ENCODE measurements at regions not wholly inside any gene's neighbourhood (a gene's known extent, or its start where the extent isn't known, plus 50 kb on each side); places are given as distances from the start of the nearest gene placed in this dataset.

- Histone ChIP-seq H3K27me3 (ENCODE audit: control insufficient read depth in 3 of 3, insufficient read depth in 3 of 3, low read length in 3 of 3) (peaks cover 0 to 5% (median 0%) of the 10 kb centered on the region in 3 donors), H3K36me3 (ENCODE audit: control insufficient read depth in 3 of 3, insufficient read depth in 3 of 3, low read length in 3 of 3) (no peaks in the 10 kb centered on the region), H3K27ac (ENCODE audit: low read depth, low read length) (no peak overlapping the region), H3K4me1 (ENCODE audit: control insufficient read depth in 3 of 3, insufficient read depth in 3 of 3, low read length in 3 of 3) (peaks cover 0 to 3% (median 0%) of the 10 kb centered on the region in 3 donors), H3K9me3 (ENCODE audit: control insufficient read depth in 3 of 3, low read length in 3 of 3) (no peaks in the 10 kb centered on the region), H3K4me3 (ENCODE audit: low read length in 3 of 3) (no peak overlapping the region), H3K9ac (ENCODE audit: low read depth in 1 of 3, low read length in 3 of 3) (no peak overlapping the region)
These were observed 105.7 kb upstream of the GATB start for GRCh38 chr4:151866592-151866918.

GRCh38 chr4:151865744-151866591 is 105.2 kb upstream of the GATB start:
- Histone ChIP-seq H3K4me1 (ENCODE audit: control insufficient read depth in 3 of 3, insufficient read depth in 3 of 3, low read length in 3 of 3) (peaks cover 0 to 3% (median 0%) of the 10 kb centered on the region in 3 donors), H3K9ac (ENCODE audit: low read depth in 1 of 3, low read length in 3 of 3) (no peak overlapping the region), H3K36me3 (ENCODE audit: control insufficient read depth in 3 of 3, insufficient read depth in 3 of 3, low read length in 3 of 3) (no peaks in the 10 kb centered on the region), H3K4me3 (ENCODE audit: low read length in 3 of 3) (no peak overlapping the region), H3K27me3 (ENCODE audit: control insufficient read depth in 3 of 3, insufficient read depth in 3 of 3, low read length in 3 of 3) (peaks cover 0 to 8% (median 0%) of the 10 kb centered on the region in 3 donors), H3K27ac (ENCODE audit: low read depth, low read length) (no peak overlapping the region), H3K9me3 (ENCODE audit: control insufficient read depth in 3 of 3, low read length in 3 of 3) (no peaks in the 10 kb centered on the region)

- Histone ChIP-seq H3K9ac (ENCODE audit: low read depth in 1 of 3, low read length in 3 of 3) (no peak overlapping the region), H3K4me1 (ENCODE audit: control insufficient read depth in 3 of 3, insufficient read depth in 3 of 3, low read length in 3 of 3) (peaks cover 0 to 3% (median 0%) of the 10 kb centered on the region in 3 donors), H3K27ac (ENCODE audit: low read depth, low read length) (no peak overlapping the region), H3K4me3 (ENCODE audit: low read length in 3 of 3) (no peak overlapping the region), H3K9me3 (ENCODE audit: control insufficient read depth in 3 of 3, low read length in 3 of 3) (no peaks in the 10 kb centered on the region), H3K36me3 (ENCODE audit: control insufficient read depth in 3 of 3, insufficient read depth in 3 of 3, low read length in 3 of 3) (no peaks in the 10 kb centered on the region), H3K27me3 (ENCODE audit: control insufficient read depth in 3 of 3, insufficient read depth in 3 of 3, low read length in 3 of 3) (peaks cover 0 to 8% (median 2%) of the 10 kb centered on the region in 3 donors)
These were observed 104.5 kb upstream of the GATB start for GRCh38 chr4:151865312-151865711.

GRCh38 chr4:151864068-151864467 is 103.3 kb upstream of the GATB start:
- peaks cover 0 to 8% (median 2%) of the 10 kb centered on the region in 3 donors for H3K27me3 ChIP-seq (ENCODE audit: control insufficient read depth in 3 of 3, insufficient read depth in 3 of 3, low read length in 3 of 3)
- H3K9ac ChIP-seq (ENCODE audit: low read depth in 1 of 3, low read length in 3 of 3): no peak overlapping the region
- no peaks in the 10 kb centered on the region for H3K9me3 ChIP-seq (ENCODE audit: control insufficient read depth in 3 of 3, low read length in 3 of 3)
- H3K36me3 ChIP-seq (ENCODE audit: control insufficient read depth in 3 of 3, insufficient read depth in 3 of 3, low read length in 3 of 3): no peaks in the 10 kb centered on the region
- peaks cover 0 to 3% (median 0%) of the 10 kb centered on the region in 3 donors for H3K4me1 ChIP-seq (ENCODE audit: control insufficient read depth in 3 of 3, insufficient read depth in 3 of 3, low read length in 3 of 3)
- no peak overlapping the region for H3K4me3 ChIP-seq (ENCODE audit: low read length in 3 of 3)
- H3K27ac ChIP-seq (ENCODE audit: low read depth, low read length): no peak overlapping the region

DNA sequence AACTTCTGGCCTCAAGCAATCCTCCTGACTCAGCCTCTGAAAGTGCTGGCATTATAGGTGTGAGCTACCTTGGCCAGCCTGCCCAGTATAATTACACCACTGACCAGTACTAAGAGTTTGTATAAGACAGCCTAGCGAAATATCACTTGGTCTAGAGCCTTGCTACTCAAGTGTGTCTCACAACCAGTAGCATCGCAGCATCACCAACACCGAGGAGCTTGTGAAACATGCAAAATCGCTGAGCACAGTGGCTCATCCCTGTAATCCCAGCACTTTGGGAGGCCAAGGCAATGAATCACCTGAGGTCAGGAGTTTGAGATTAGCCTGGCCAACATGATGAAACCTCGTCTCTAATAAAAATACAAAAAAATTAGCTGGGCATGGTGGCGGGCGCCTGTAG is 102.0 kb upstream of the GATB start:
- no peak overlapping the region for H3K4me3 ChIP-seq (ENCODE audit: low read length in 3 of 3)
- H3K36me3 ChIP-seq (ENCODE audit: control insufficient read depth in 3 of 3, insufficient read depth in 3 of 3, low read length in 3 of 3): no peaks in the 10 kb centered on the region
- no peak overlapping the region for H3K9ac ChIP-seq (ENCODE audit: low read depth in 1 of 3, low read length in 3 of 3)
- H3K27me3 ChIP-seq (ENCODE audit: control insufficient read depth in 3 of 3, insufficient read depth in 3 of 3, low read length in 3 of 3): peaks cover 0 to 8% (median 4%) of the 10 kb centered on the region in 3 donors
- no peaks in the 10 kb centered on the region for H3K9me3 ChIP-seq (ENCODE audit: control insufficient read depth in 3 of 3, low read length in 3 of 3)
- H3K27ac ChIP-seq (ENCODE audit: low read depth, low read length): no peak overlapping the region
- H3K4me1 ChIP-seq (ENCODE audit: control insufficient read depth in 3 of 3, insufficient read depth in 3 of 3, low read length in 3 of 3): peaks cover 0 to 3% (median 0%) of the 10 kb centered on the region in 3 donors

DNA sequence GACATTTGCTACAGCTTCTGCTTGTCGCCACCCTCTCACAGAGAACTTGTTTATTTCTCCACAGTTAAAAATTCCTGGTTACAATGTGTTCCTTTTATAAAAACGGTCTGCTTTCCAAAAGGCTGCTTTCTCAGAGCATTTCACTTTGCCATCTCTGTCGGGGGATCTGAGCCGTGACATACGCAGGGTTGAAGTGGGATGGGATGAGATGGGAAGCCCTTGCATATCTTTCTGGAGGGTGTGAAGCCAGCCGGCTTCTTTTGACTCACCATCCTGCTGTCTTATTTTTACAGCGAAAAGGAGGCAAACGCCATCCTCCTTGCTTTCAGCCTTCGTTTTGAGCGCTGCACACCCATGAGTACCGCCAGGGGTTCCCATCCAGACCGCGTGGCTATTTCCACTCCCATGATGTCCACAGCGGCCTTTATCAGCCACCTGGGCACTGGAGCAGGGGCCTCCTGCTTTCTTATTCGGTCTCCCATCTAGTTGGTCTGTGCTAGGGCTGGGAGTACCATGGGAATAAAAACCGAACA is 99.8 kb upstream of the GATB start:
- Histone ChIP-seq H3K4me3 (ENCODE audit: low read length in 3 of 3) (no peak overlapping the region), H3K4me1 (ENCODE audit: control insufficient read depth in 3 of 3, insufficient read depth in 3 of 3, low read length in 3 of 3) (peaks cover 0 to 5% (median 3%) of the 10 kb centered on the region in 3 donors), H3K27me3 (ENCODE audit: control insufficient read depth in 3 of 3, insufficient read depth in 3 of 3, low read length in 3 of 3) (peaks cover 0 to 8% (median 8%) of the 10 kb centered on the region in 3 donors), H3K9ac (ENCODE audit: low read depth in 1 of 3, low read length in 3 of 3) (no peak overlapping the region), H3K9me3 (ENCODE audit: control insufficient read depth in 3 of 3, low read length in 3 of 3) (peaks cover 0 to 2% (median 0%) of the 10 kb centered on the region in 3 donors), H3K36me3 (ENCODE audit: control insufficient read depth in 3 of 3, insufficient read depth in 3 of 3, low read length in 3 of 3) (no peaks in the 10 kb centered on the region), H3K27ac (ENCODE audit: low read depth, low read length) (no peak overlapping the region)

GRCh38 chr4:151859641-151860040 is 98.8 kb upstream of the GATB start:
- no peak overlapping the region for H3K9ac ChIP-seq (ENCODE audit: low read depth in 1 of 3, low read length in 3 of 3)
- no peak overlapping the region for H3K27ac ChIP-seq (ENCODE audit: low read depth, low read length)
- peaks cover 0 to 2% (median 0%) of the 10 kb centered on the region in 3 donors for H3K9me3 ChIP-seq (ENCODE audit: control insufficient read depth in 3 of 3, low read length in 3 of 3)
- peaks cover 0 to 5% (median under 1%) of the 10 kb centered on the region in 3 donors for H3K4me1 ChIP-seq (ENCODE audit: control insufficient read depth in 3 of 3, insufficient read depth in 3 of 3, low read length in 3 of 3)
- H3K36me3 ChIP-seq (ENCODE audit: control insufficient read depth in 3 of 3, insufficient read depth in 3 of 3, low read length in 3 of 3): no peaks in the 10 kb centered on the region
- peaks cover 0 to 8% (median 8%) of the 10 kb centered on the region in 3 donors for H3K27me3 ChIP-seq (ENCODE audit: control insufficient read depth in 3 of 3, insufficient read depth in 3 of 3, low read length in 3 of 3)
- H3K4me3 ChIP-seq (ENCODE audit: low read length in 3 of 3): no peak overlapping the region

DNA sequence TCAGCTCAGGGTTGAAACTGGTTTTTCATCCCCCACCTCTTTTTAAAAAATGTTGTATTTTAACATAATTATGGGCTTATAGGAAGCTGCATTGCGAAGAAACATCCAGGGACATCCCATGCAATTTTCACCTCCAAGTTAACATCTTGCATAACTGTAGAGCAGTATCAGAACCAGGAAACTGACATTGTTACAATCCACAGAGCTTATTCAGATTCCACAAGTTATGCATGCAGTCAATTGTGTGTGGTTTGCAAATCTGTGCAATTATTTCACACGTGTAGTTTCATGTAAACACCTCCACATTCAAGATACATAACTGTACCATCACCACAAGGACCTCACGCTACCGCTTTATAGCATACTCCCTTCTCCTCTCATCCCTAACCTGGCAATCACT is 97.5 kb upstream of the GATB start:
- Histone ChIP-seq H3K9ac (ENCODE audit: low read depth in 1 of 3, low read length in 3 of 3) (no peak overlapping the region), H3K27me3 (ENCODE audit: control insufficient read depth in 3 of 3, insufficient read depth in 3 of 3, low read length in 3 of 3) (peaks cover 0 to 11% (median 8%) of the 10 kb centered on the region in 3 donors), H3K4me3 (ENCODE audit: low read length in 3 of 3) (no peak overlapping the region), H3K27ac (ENCODE audit: low read depth, low read length) (no peak overlapping the region), H3K36me3 (ENCODE audit: control insufficient read depth in 3 of 3, insufficient read depth in 3 of 3, low read length in 3 of 3) (no peaks in the 10 kb centered on the region), H3K4me1 (ENCODE audit: control insufficient read depth in 3 of 3, insufficient read depth in 3 of 3, low read length in 3 of 3) (peaks cover 0 to 5% (median 0%) of the 10 kb centered on the region in 3 donors), H3K9me3 (ENCODE audit: control insufficient read depth in 3 of 3, low read length in 3 of 3) (peaks cover 0 to 2% (median 0%) of the 10 kb centered on the region in 3 donors)

DNA sequence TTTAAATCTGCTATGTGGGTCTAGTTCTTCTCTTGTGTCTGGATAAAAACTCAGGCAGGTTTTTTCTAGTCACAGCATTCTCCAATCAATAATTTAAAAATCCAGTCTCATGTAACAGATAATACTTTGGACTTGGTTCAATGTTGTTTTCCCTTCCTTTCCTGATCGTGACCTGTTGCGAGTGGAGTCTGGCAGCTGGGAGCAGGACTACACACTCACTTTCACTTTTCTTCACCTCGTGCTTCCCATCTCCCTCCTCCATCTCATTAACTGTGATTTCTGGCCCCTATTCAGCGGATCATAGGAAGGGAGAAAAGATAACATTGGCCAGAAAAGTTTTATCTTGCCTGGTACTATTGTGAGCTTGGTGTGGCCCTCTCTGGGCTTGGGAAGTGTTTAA is 96.6 kb upstream of the GATB start:
- H3K4me1 ChIP-seq (ENCODE audit: control insufficient read depth in 3 of 3, insufficient read depth in 3 of 3, low read length in 3 of 3): peaks cover 0 to 5% (median 0%) of the 10 kb centered on the region in 3 donors
- H3K9ac ChIP-seq (ENCODE audit: low read depth in 1 of 3, low read length in 3 of 3): no peak overlapping the region
- no peak overlapping the region for H3K4me3 ChIP-seq (ENCODE audit: low read length in 3 of 3)
- H3K27ac ChIP-seq (ENCODE audit: low read depth, low read length): no peak overlapping the region
- peaks cover 0 to 2% (median 0%) of the 10 kb centered on the region in 3 donors for H3K9me3 ChIP-seq (ENCODE audit: control insufficient read depth in 3 of 3, low read length in 3 of 3)
- H3K36me3 ChIP-seq (ENCODE audit: control insufficient read depth in 3 of 3, insufficient read depth in 3 of 3, low read length in 3 of 3): no peaks in the 10 kb centered on the region
- H3K27me3 ChIP-seq (ENCODE audit: control insufficient read depth in 3 of 3, insufficient read depth in 3 of 3, low read length in 3 of 3): peaks cover 0 to 11% (median 8%) of the 10 kb centered on the region in 3 donors

DNA sequence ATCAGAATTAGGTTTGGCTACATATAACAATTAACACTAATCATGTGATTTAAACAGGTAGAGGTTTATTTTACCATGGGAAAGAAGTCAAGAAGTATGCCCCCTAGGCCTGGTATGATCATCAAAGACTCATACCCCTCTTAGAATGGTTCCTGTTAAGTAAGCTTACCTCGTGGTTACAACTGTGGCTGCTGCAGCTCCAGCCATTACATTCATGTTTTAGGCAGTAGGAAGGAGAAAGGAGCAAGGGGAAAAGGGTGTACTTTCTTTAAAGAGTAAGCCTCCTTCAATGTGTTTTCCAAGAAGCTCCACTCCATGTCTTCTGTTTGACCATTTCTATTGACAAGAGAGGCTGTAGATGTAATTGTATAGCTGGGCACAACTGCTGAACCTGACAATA is 94.9 kb upstream of the GATB start:
- Histone ChIP-seq H3K4me3 (ENCODE audit: low read length in 3 of 3) (no peak overlapping the region), H3K36me3 (ENCODE audit: control insufficient read depth in 3 of 3, insufficient read depth in 3 of 3, low read length in 3 of 3) (no peaks in the 10 kb centered on the region), H3K4me1 (ENCODE audit: control insufficient read depth in 3 of 3, insufficient read depth in 3 of 3, low read length in 3 of 3) (peaks cover 0 to 5% (median 0%) of the 10 kb centered on the region in 3 donors), H3K9me3 (ENCODE audit: control insufficient read depth in 3 of 3, low read length in 3 of 3) (peaks cover 0 to 2% (median 0%) of the 10 kb centered on the region in 3 donors), H3K27me3 (ENCODE audit: control insufficient read depth in 3 of 3, insufficient read depth in 3 of 3, low read length in 3 of 3) (peaks cover 0 to 10% (median 0%) of the 10 kb centered on the region in 3 donors), H3K27ac (ENCODE audit: low read depth, low read length) (no peak overlapping the region), H3K9ac (ENCODE audit: low read depth in 1 of 3, low read length in 3 of 3) (no peak overlapping the region)
